ENCODE measurements at regions not wholly inside any gene's neighbourhood (a gene's known extent, or its start where the extent isn't known, plus 50 kb on each side); places are given as distances from the start of the nearest gene placed in this dataset.
"Not testable (repeated sequence)": the region's sequence is repeated elsewhere in the genome, so short reads cannot be mapped to it uniquely, and the experiment has no call there.

DNA sequence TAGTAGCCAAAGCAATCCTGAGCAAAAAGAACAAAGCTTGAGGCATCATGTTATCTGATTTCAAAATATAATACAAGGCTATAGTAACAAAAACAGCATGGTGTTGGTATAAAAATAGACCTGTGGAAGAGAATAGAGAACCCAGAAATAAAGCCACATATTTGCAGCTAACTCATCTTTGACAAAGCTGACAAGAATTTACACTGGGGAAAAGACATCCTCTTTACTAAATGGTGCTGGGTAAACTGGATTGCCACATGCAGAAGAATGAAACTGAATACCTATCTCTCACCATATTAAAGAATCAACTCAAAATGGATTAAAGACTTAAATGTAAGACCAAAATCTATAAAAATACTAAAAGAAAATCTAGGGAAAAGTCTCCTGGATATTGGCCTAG lies 59.5 kb upstream of the CD55 start:
- Histone ChIP-seq H3F3A (ENCODE audit: insufficient read depth, low read depth) (no peaks in the 10 kb centered on the region), H2AFZ (no peak overlapping the region), H3K9me3 (ENCODE audit: insufficient read depth, low read depth) (no peaks in the 10 kb centered on the region), H3K36me3 (ENCODE audit: low read depth) (no peaks in the 10 kb centered on the region), H3K4me3 (no peak overlapping the region), H3K4me1 (replicated peaks; ENCODE audit: insufficient read depth) (no peaks in the 10 kb centered on the region), H3K4me2 (no peak overlapping the region), H3K27ac (no peak overlapping the region), H3K79me2 (ENCODE audit: low read depth) (no peaks in the 10 kb centered on the region), H3K9me2 (ENCODE audit: insufficient read depth) (no peaks in the 10 kb centered on the region; the same call in 1 of the 2 replicates), H3K27me3 (ENCODE audit: insufficient read depth, low read depth) (no peaks in the 10 kb centered on the region), H4K20me1 (ENCODE audit: insufficient read depth) (no peaks in the 10 kb centered on the region)
- DNase-seq = no peak
- CTCF ChIA-PET = no interaction called here
- intact Hi-C loops (cut with micrococcal nuclease; ENCODE audit: unreplicated experiment) = no loop called here
- TF ChIP-seq, protein P1, sequence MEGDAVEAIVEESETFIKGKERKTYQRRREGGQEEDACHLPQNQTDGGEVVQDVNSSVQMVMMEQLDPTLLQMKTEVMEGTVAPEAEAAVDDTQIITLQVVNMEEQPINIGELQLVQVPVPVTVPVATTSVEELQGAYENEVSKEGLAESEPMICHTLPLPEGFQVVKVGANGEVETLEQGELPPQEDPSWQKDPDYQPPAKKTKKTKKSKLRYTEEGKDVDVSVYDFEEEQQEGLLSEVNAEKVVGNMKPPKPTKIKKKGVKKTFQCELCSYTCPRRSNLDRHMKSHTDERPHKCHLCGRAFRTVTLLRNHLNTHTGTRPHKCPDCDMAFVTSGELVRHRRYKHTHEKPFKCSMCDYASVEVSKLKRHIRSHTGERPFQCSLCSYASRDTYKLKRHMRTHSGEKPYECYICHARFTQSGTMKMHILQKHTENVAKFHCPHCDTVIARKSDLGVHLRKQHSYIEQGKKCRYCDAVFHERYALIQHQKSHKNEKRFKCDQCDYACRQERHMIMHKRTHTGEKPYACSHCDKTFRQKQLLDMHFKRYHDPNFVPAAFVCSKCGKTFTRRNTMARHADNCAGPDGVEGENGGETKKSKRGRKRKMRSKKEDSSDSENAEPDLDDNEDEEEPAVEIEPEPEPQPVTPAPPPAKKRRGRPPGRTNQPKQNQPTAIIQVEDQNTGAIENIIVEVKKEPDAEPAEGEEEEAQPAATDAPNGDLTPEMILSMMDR (conservative IDR thresholded peaks at IDR 0.05) = no peak
- TF ChIP-seq EZH2 (IDR thresholded peaks at IDR 0.05; ENCODE audit: low read depth) = no peak
- POLR2A ChIA-PET (ENCODE audit: unreplicated experiment) = no interaction called here
- no TSS peak for BruUV-seq (replicated peaks)

DNA sequence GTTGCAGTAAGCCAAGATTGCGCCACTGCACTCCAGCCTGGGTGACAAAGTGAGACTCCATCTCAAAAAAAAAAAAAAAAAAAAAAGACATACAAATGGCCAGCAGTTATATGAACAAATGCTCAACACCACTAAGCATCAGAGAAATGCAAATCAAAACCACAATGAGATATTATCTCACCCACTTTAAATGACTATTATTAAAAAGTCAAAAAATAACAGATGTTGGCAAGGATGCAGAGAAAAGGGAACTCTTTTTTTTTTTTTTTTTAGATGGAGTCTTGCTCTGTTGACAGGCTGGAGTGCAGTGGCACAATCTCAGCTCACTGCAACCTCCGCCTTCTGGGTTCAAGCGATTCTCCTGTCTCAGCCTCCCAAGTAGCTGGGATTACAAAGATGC lies 58.6 kb upstream of the CD55 start:
- CTCF ChIA-PET; H3K79me2 ChIP-seq (ENCODE audit: low read depth); H3K27ac ChIP-seq; H3K27me3 ChIP-seq (ENCODE audit: insufficient read depth, low read depth); H3F3A ChIP-seq (ENCODE audit: insufficient read depth, low read depth); H3K4me3 ChIP-seq; H3K9me3 ChIP-seq (ENCODE audit: insufficient read depth, low read depth); H3K9me2 ChIP-seq (ENCODE audit: insufficient read depth); H3K36me3 ChIP-seq (ENCODE audit: low read depth); H3K4me2 ChIP-seq; H4K20me1 ChIP-seq (ENCODE audit: insufficient read depth); H2AFZ ChIP-seq; H3K4me1 ChIP-seq (replicated peaks; ENCODE audit: insufficient read depth); intact Hi-C loops (cut with micrococcal nuclease; ENCODE audit: unreplicated experiment); BruUV-seq (replicated peaks); DNase-seq: not testable (repeated sequence)
- POLR2A ChIA-PET (ENCODE audit: unreplicated experiment) = interaction anchor here (0.7 kb wide), 1 partner anchor 213 kb away, joined by 15 read pairs; no protein-coding TSS in a partner anchor

DNA sequence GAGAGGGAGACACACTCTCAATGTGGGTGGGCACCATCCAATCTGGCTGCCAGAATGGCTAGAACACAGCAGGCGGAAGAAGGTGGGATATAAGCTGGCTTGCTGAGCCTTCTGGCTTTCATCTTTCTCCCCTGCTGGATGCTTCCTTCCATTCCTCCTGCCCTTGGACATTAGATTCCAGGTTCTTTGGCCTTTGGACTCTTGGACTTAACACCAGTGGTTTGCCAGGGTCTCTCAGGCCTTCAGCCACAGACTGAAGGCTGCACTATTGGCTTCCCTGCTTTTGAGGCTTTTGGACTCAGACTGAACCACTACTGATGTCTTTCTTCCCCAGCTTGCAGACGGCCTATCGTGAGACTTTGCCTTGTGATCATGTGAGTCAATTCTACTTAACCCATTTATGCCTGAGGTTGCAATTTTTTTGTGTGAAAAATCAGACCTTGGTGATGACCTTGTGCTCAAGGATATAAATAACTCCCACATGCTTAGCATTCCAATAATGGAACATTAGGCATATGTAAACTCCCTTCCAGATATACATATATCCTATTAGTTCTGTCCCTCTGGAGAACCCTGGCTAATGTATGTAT lies 56.7 kb upstream of the CD55 start:
- no peaks in the 10 kb centered on the region for H4K20me1 ChIP-seq (ENCODE audit: insufficient read depth)
- H3K27me3 ChIP-seq (ENCODE audit: insufficient read depth, low read depth) = no peaks in the 10 kb centered on the region
- H3K27ac ChIP-seq = no peak overlapping the region
- no peak overlapping the region for H3K4me3 ChIP-seq
- H3K4me2 ChIP-seq = no peak overlapping the region
- no peaks in the 10 kb centered on the region; the same call in 1 of the 2 replicates for H3K9me2 ChIP-seq (ENCODE audit: insufficient read depth)
- CTCF ChIA-PET = no interaction called here
- H3K9me3 ChIP-seq (ENCODE audit: insufficient read depth, low read depth) = no peaks in the 10 kb centered on the region
- no peak for DNase-seq
- POLR2A ChIA-PET (ENCODE audit: unreplicated experiment) = no interaction called here
- H3K36me3 ChIP-seq (ENCODE audit: low read depth) = no peaks in the 10 kb centered on the region
- no peaks in the 10 kb centered on the region for H3K4me1 ChIP-seq (replicated peaks; ENCODE audit: insufficient read depth)
- no peak for TF ChIP-seq EZH2 (IDR thresholded peaks at IDR 0.05; ENCODE audit: low read depth)
- BruUV-seq (replicated peaks) = no TSS peak
- H2AFZ ChIP-seq = no peak overlapping the region
- no peaks in the 10 kb centered on the region for H3F3A ChIP-seq (ENCODE audit: insufficient read depth, low read depth)
- H3K79me2 ChIP-seq (ENCODE audit: low read depth) = no peaks in the 10 kb centered on the region
- intact Hi-C loops (cut with micrococcal nuclease; ENCODE audit: unreplicated experiment) = no loop called here

DNA sequence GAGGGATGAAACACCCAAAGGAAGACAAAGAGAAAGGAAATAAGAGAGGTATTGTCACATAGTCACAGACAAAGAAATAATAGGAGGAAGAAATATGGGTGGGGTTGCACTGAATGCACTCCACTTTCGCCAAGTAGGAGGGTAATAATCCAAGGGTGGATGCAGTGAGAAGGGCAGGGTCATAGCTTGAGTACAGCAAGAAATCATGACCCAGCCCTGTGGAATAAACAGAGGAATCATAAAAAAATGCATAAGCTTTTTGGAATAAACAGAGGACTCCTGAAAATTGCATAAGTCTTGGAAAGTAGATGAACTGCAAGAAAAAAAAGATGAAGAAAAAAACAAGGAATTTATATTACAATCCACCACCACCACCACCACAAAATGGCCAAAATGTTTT lies 53.1 kb upstream of the CD55 start:
- DNase-seq = no peak
- Histone ChIP-seq H2AFZ (no peak overlapping the region), H4K20me1 (ENCODE audit: insufficient read depth) (no peaks in the 10 kb centered on the region), H3K27ac (no peak overlapping the region), H3K4me1 (replicated peaks; ENCODE audit: insufficient read depth) (no peaks in the 10 kb centered on the region), H3K27me3 (ENCODE audit: insufficient read depth, low read depth) (no peaks in the 10 kb centered on the region), H3K79me2 (ENCODE audit: low read depth) (no peaks in the 10 kb centered on the region), H3F3A (ENCODE audit: insufficient read depth, low read depth) (no peaks in the 10 kb centered on the region), H3K36me3 (ENCODE audit: low read depth) (no peaks in the 10 kb centered on the region), H3K9me2 (ENCODE audit: insufficient read depth) (no peaks in the 10 kb centered on the region; the same call in 1 of the 2 replicates), H3K9me3 (ENCODE audit: insufficient read depth, low read depth) (no peaks in the 10 kb centered on the region), H3K4me3 (no peak overlapping the region), H3K4me2 (no peak overlapping the region)
- ChIA-PET POLR2A (ENCODE audit: unreplicated experiment) (no interaction called here), CTCF (no interaction called here)
- TF ChIP-seq, protein P1 (conservative IDR thresholded peaks at IDR 0.05) = no peak
- no peak for TF ChIP-seq EZH2 (IDR thresholded peaks at IDR 0.05; ENCODE audit: low read depth)
- BruUV-seq (replicated peaks) = no TSS peak
- intact Hi-C loops (cut with micrococcal nuclease; ENCODE audit: unreplicated experiment) = no loop called here

Data from PC-9 (cell line).